Colonic mucosa (tissue), 4 donors: ENCODE measurements at regions not wholly inside any gene's neighbourhood (a gene's known extent, or its start where the extent isn't known, plus 50 kb on each side); places are given as distances from the start of the nearest gene placed in this dataset.

Experiments
- DNase-seq: peaks from one replicate; pipeline ENCODE4 v3.0.0-alpha.2; 2020
- H3K27ac ChIP-seq: fragments of 200-600 bp; one replicate; pipeline ENCODE4 v1.8.0; 2021
- H3K27me3 ChIP-seq: fragments of 200-600 bp; one replicate; pipeline ENCODE4 v1.8.0; 2021
- H3K36me3 ChIP-seq: fragments of 200-600 bp; one replicate; pipeline ENCODE4 v1.8.0; 2021
- H3K4me1 ChIP-seq: fragments of 200-600 bp; one replicate; pipeline ENCODE4 v1.8.0; 2021; ENCODE audit warnings: mild to moderate bottlenecking
- H3K4me3 ChIP-seq: fragments of 200-600 bp; one replicate; pipeline ENCODE4 v1.8.0; 2021
- H3K9ac ChIP-seq, 2 donors: one replicate each; pipeline ENCODE4 v1.7.0; 2013; ENCODE audit warnings: control low read depth in 2 of 2, low read depth in 2 of 2, low read length in 2 of 2
- H3K9me3 ChIP-seq: fragments of 200-600 bp; one replicate; pipeline ENCODE4 v1.8.0; 2021
- CTCF ChIP-seq: fragments of 200-600 bp; IDR thresholded peaks from one replicate; pipeline ENCODE4 v1.8.0; 2022; ENCODE audit warnings: antibody characterized with exemption, mild to moderate bottlenecking
- intact Hi-C: fragments of 100-400 bp; cut with DNase I; formaldehyde crosslinking; loops from one replicate; pipeline ENCODE4 v1.14.1; 2022
- donor health status: healthy.
- donor health status: DM: no; HTN: no; CAD: no.
- donor health status: DM: no; HTN: no; CAD: no.

- DNase-seq = no peak
- Histone ChIP-seq H3K27ac (no peak overlapping the region), H3K4me3 (no peak overlapping the region), H3K9ac (no peak overlapping the region), H3K9me3 (no peaks in the 10 kb centered on the region), H3K4me1 (no peaks in the 10 kb centered on the region), H3K36me3 (no peaks in the 10 kb centered on the region), H3K27me3 (no peaks in the 10 kb centered on the region)
- intact Hi-C loops = no loop called here
- no peak for TF ChIP-seq CTCF
These were observed 51.3 kb upstream of the CARMIL1 start for GRCh38 chr6:25227854-25228253.
